ENCODE measurements at regions not wholly inside any gene's neighbourhood (a gene's known extent, or its start where the extent isn't known, plus 50 kb on each side); places are given as distances from the start of the nearest gene placed in this dataset.

DNA sequence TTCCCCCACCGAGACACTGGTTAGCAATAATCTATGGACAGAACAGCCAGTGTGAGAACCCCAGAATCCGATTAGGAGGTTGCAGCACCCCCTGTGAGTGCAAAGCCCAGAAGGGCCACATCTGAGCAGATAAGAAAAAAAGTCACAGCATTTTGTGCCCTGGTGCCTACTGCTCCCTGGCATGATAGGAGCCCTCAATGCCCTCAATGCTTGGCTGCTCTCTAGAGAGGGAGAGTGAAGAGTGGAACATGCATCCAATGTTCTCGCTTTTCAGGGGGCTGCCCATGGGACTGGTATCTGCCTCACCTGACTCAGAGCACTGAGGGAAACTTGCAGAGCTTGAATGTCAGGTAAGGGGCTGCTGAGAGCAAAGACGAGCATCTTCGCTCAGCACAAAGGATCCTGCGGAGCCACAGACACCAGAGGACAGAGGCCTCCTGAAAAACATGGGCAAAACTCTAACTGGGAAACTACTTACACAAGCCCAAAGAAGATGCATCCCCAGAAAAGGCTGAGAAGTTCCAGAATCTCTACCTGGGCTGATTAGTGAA lies 98.0 kb upstream of the FAM20C start:
- TF ChIP-seq, protein P1, sequence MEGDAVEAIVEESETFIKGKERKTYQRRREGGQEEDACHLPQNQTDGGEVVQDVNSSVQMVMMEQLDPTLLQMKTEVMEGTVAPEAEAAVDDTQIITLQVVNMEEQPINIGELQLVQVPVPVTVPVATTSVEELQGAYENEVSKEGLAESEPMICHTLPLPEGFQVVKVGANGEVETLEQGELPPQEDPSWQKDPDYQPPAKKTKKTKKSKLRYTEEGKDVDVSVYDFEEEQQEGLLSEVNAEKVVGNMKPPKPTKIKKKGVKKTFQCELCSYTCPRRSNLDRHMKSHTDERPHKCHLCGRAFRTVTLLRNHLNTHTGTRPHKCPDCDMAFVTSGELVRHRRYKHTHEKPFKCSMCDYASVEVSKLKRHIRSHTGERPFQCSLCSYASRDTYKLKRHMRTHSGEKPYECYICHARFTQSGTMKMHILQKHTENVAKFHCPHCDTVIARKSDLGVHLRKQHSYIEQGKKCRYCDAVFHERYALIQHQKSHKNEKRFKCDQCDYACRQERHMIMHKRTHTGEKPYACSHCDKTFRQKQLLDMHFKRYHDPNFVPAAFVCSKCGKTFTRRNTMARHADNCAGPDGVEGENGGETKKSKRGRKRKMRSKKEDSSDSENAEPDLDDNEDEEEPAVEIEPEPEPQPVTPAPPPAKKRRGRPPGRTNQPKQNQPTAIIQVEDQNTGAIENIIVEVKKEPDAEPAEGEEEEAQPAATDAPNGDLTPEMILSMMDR (IDR thresholded peaks at IDR 0.05), result no peak
- no peak for TF ChIP-seq MAX (IDR thresholded peaks at IDR 0.05; ENCODE audit: low read depth)
- TF ChIP-seq, protein P2, sequence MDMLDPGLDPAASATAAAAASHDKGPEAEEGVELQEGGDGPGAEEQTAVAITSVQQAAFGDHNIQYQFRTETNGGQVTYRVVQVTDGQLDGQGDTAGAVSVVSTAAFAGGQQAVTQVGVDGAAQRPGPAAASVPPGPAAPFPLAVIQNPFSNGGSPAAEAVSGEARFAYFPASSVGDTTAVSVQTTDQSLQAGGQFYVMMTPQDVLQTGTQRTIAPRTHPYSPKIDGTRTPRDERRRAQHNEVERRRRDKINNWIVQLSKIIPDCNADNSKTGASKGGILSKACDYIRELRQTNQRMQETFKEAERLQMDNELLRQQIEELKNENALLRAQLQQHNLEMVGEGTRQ (IDR thresholded peaks at IDR 0.05; ENCODE audit: borderline replicate concordance, low read depth, low read length), result no peak
- TF ChIP-seq RFX5 (IDR thresholded peaks at IDR 0.05; ENCODE audit: low read length), result no peak
- no peak for TF ChIP-seq EZH2phosphoT487 (IDR thresholded peaks at IDR 0.05; ENCODE audit: borderline replicate concordance, low read depth)
